OCI-M2 (cell line): ENCODE measurements at regions not wholly inside any gene's neighbourhood (a gene's known extent, or its start where the extent isn't known, plus 50 kb on each side); places are given as distances from the start of the nearest gene placed in this dataset.
"Not testable (repeated sequence)": the region's sequence is repeated elsewhere in the genome, so short reads cannot be mapped to it uniquely, and the experiment has no call there.

Experiments used
- DNase-seq: peaks from one replicate; lab custom pipeline; 2025; ENCODE audit not compliant: unreplicated experiment; lab: John Stamatoyannopoulos, UW

GRCh38 chr1:228847451-228847850 lies 112.2 kb downstream of the RHOU start:
- not testable (repeated sequence) for DNase-seq

GRCh38 chr1:228848406-228848805 lies 113.1 kb downstream of the RHOU start:
- DNase-seq: no peak

- DNase-seq: no peak
These were observed 113.8 kb downstream of the RHOU start for GRCh38 chr1:228849011-228849541.

- DNase-seq: peak; percentile 45
These were observed 115.1 kb downstream of the RHOU start for GRCh38 chr1:228850141-228851100.

DNA sequence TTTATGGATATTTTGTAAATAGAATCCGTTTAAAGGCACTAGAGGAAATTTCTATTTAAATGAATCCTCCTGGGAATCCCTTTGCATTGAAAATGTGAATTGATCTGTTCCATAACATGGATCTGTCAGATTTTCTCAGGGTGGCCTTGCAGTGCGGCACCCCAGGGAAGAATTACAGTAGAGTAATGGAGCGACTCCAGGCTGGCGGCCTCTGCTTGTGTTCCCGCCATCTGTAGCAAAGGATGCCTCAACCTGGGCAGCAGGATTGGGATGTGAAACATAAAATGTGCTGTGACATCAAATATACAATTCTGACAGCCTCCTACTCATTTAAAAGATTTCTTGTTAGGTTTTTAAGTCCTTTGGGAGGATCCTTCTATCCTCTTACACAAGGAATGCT lies 115.9 kb downstream of the RHOU start:
- no peak for DNase-seq

DNA sequence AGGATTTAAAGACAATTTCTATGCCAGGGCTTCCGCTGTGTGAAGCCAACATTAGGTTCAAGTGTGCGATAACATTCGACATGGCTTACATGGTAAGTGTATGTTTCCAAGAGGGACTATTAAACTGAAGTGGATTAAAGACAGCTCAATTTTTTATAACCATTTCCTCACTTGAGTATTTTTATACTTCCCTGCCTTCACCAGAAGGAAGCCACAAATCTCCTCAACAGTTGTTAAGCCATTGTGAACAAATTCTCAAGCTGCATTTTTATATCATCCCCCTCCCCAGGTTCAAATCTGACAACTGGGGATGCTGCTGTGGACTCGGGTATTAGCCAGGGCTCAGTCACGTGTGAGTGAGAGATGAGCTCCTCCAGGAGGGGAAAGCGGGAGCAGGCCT lies 116.3 kb downstream of the RHOU start:
- DNase-seq: no peak

- DNase-seq: no peak
These were observed 116.7 kb downstream of the RHOU start for GRCh38 chr1:228852024-228852423.

DNA sequence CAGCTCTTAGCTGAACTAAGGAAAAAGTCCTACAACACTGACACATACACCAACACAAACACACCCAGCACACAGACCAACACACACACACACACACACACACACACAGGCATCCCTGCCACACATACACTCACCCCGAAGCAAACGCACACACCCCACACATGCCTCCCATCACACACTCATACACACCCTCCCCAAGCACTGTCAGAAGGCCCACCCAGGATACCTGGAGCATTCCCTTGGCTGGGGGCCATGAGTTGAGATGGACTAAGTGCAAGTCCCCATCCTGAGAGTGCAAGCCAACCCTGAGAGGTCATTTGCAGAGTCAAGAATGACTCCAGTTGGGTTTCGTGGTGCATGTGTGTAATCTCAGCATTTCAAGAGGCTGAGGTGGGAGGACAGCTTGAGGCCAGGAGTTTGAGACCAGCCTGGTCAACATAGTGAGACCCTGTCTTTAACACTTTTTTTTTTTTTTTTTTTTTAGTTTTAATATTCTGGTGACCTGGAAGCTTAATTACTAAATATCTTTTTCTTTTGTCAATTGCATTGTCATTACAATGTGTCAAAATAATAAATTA lies 117.3 kb downstream of the RHOU start:
- no peak for DNase-seq

GRCh38 chr1:228853191-228853590 lies 117.9 kb downstream of the RHOU start:
- no peak for DNase-seq

DNA sequence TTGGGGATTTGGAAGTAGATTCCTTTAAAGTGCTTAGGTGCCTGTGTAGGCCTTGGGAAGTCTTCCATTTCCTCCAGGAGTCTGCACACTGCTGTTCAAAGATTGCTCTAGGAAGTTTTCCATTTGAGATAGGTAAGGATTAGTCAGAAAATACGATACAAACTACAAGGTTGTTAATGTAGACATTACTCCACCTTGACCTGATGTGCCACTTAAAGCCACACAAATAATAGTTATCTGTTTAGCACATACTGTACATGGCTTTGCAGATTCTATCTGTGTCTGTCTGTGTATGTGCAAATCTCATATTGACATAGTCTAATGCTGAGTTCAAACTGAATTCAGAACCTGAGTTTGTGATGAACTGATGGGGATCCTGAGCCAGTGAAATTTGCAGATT lies 118.4 kb downstream of the RHOU start:
- no peak for DNase-seq

GRCh38 chr1:228854907-228855306 lies 119.6 kb downstream of the RHOU start:
- no peak for DNase-seq

GRCh38 chr1:228857611-228858010 lies 122.3 kb downstream of the RHOU start:
- DNase-seq: no peak

- no peak for DNase-seq
These were observed 125.9 kb downstream of the RHOU start for GRCh38 chr1:228860911-228861831.

DNA sequence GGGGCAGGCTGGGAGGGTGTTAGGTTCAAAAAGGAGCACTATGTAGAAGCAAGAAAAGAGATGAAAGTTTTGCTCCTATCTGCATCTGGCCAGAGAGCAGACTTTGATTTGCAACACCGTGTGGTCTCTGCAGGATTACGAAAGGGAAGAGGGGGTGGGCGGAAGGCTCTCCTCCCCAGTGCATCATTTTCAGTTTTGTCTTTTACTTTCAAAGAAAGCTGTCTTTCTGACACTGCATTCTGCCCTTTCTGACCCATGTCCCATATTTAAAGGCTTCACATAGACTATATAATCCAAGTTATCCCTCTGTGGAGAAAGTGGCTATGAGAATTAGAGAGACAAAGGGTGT lies 126.5 kb downstream of the RHOU start:
- no peak for DNase-seq

DNA sequence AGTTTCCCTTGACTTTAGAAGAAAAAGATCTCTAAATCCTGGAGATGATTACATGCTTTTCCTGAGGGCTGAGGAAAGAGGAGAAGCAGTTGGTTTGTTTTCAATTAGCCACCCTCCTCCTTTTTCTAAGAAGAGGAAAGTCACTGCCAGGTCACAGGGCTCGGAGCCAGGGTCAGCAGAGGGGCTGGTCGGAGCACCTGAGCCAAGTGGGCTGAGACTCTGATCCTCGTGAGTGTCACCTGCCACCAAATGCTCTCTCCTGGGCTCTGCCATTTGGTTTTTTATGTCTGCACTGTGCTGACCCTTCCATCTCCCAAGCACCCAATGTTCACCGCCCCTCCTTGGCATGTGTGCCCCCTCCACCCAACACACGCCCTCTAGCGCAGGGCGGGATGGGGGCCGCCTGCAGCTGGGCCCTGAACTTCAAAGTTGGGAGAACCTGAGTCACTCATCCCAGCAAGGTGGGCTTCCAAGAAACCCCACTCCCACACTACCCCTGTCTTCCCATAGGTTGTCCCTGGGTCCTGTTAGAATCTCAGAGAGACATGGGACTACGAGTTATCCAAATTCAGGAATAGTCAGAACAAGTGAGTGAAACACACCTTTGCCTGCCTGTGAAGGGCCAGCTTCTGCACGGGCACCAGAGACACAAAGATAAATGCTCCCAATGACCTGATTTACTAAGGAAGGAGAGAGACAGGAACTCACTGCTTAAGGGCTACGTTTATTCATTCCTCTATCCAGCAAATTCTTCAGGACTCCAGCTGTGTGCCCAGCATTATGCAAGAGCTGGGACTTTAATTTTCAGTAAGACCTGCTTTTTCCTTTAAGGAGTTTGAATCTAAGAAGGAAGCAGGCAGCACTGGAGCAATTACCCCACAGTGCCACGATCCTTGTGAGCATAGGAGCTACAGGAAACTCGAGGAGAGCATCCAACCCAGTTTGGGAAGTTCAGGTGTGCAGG lies 127.5 kb downstream of the RHOU start:
- DNase-seq: no peak

GRCh38 chr1:228863776-228864175 lies 128.5 kb downstream of the RHOU start:
- DNase-seq: no peak

DNA sequence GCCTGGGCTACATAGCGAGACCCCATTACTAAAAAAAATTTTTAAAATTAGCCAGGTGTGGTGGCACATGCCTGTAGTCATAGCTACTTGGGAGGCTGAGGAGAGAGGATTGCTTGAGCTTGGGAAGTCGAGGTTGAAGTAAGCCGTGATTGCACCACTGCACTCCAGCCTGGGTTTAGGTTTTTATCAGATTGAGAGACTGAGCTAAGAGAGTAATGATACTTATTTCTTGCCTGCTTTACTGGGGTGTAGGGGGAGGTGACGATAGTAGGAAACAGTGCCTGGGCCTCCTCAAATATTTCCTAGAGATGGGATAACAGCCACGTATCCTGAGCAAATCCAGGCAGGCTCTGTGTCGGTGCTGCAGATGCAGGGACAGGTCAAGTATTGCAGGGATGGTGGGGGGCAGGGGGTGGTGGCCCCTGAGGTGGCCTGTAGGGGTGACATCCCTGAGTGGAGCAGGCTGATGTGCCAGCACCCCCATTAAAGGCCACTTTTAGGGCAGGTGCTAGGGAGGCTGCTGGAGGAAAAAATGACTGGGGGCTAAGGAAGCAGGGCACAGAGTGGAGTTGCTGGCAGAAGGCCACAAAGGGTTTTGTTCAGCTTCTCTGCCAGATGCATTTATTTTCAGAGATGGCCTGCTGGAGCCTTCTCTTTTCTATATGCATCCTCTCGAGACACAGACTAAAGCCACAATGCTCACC lies 130.5 kb downstream of the RHOU start:
- DNase-seq: no peak

DNA sequence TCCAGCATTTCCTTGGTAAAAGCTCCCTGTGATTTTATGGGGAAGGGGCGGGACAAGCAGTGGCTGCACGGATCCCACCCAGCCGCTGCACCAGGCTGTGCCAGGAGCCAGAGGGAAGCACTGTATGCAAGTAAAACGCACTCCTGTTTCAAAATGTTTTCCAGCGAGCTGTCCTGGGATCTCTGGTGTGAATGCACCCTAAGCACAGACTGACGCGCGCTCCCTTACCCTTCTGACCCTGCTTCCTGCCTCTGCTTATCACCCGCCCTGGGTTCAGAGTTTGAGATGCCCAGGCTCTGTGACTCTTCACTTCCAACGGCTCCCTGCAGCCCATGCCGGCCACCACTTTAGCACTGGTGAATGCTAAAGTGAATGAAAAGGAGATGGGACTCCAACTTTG lies 131.2 kb downstream of the RHOU start:
- DNase-seq: no peak

DNA sequence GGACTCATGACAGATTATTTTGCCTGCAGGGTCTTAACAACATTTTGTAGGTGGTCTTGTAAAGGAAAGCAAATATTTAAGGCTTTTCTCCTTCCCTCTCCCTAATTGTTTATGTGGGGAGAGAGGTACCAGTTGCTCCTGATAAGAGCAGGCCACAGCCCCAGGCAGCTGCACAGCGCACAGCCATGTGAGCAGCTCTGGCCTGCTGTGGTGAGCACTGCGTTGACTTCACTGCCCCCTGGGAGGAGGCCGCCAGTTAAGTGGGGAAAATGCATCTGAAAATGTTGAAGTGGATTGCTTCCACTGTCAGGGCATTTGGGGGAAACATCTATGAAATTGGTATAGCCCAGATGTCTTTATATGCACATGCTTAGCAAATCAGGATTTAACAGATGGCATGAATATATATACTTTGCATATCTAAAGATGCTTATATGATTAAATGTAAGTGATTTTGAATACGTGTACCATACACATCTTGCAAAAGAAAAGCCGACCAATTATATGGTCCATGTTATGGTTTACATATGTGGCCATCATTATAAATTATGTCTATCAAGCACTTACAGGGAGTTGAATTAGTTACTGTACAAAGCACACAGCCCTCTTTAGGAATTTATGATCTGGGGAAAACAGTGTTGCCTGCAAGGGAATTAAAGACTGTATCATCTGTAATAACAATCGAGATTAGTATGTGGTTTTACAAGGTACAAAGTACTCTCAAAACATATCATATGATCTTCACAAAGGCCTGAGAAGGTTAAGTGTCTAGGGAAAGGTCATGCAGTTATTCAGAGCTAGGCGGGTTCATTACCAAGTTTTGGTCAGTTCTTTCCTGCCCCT lies 132.1 kb downstream of the RHOU start:
- peak; percentile 1 for DNase-seq
